HG03460 (cell line): ENCODE measurements at regions not wholly inside any gene's neighbourhood (a gene's known extent, or its start where the extent isn't known, plus 50 kb on each side); places are given as distances from the start of the nearest gene placed in this dataset.

Experiments
- ATAC-seq: cut with Tn5 transposase; IDR thresholded peaks from one replicate; pipeline ENCODE4 v1.9.1; 2021; ENCODE audit not compliant: unreplicated experiment

DNA sequence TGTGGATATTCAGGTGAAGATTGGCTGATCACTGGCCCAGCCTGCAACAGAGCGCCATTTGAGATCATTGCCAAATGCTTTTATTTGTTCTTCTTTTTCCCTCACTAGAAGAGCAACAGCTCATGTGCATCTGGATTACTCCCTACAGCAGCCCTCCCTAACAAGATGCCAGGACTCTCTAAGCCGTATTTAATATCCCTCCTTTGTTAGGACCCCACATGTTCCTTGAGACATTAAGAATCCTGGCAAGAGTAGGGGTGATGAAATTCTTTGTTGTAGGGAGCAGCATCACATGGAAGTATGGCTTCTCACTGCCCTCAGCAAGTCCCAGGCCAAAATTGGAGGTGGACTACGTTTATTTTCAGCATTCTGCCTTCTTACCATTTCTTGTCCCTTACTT is 167.8 kb downstream of the PAX1 start:
- no peak for ATAC-seq

DNA sequence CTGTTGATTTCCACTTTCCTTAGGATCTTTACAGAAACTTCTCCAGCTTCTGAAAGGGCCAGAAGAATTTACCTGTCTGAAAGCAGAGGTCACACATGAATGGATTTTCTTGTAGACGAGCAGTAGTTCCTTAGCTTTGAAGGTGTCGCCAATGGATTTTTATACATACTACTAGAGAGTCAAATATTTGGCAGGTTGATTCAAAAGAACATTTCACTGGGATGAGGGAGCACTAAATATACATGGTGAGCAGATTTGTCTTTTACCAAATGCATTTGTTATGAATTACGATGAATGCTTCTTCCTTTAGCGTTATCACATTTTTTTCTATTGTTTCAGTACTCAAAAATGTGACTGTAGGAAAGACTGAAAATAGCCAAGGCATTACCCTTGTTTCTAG is 162.3 kb downstream of the PAX1 start:
- ATAC-seq = no peak

DNA sequence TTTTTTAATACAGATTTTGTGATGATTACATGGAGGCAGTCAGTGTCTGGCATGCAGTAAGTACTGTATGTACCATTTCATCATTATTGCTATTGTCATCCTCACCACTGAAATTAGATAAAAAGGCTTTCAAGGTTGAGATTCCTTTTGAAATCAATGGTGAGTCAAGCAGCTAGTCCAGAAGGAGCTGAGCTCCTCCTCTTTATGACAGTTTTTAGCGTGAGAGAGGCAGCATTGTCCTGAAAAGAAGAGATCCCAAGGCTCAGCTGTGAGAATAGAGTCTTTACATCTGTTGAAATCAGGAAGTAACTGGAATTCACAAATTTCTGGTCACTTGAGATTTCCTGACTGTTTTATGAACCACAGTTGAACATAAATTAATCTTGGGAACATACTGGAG is 161.9 kb downstream of the PAX1 start:
- no peak for ATAC-seq

DNA sequence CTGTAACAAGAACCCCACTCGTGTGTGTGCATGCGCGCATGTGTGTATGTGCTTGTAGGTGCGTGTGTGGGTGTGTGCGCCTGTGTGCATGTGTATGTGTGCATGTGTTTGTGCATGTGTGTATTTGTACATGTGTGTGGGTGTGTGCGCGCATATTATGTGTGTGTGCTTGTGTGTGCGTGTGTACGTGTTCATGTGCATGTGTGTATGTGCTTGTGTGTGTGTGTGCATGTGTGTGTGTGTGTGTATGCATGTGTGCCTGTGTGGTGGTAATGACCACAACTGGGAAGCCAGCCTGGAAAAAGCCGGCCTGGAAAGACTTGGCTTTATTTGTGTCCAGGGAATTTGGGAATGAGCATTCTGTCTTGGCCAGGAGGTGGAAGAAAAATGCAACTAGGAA is 157.5 kb downstream of the PAX1 start:
- ATAC-seq = no peak

DNA sequence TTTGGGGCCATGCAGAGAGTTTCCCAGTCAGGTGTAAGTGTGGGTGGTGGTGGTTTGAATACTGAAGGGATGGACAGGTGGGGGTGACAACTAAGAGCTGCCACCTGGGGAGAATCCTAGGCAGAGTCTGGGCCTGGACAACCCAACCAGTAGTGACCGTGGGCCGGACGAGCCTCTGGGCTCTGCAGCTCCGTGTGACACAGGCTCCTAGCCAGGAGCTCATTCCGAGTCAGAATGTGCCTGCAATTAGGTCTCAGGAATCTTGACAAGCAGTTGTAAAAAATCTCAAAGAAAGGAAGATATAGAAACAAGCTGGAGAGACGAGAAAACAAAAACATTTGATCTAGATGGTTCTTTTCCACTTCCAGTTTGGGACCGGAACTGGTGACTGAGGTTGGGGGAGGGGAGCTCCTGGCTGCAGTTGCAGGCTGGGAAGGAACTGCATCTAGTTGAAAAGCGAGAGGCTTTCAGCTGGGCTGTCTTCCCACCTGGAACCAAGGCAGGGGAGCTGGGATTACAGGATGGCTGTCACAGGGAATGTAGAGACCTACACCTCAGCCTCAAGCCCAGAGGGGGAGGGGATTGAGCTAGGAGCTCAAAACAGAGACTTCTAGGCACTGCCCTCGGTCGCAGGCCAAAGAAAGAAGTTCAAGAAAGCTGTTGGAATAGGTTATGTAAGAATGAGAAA is 156.9 kb downstream of the PAX1 start:
- no peak for ATAC-seq

DNA sequence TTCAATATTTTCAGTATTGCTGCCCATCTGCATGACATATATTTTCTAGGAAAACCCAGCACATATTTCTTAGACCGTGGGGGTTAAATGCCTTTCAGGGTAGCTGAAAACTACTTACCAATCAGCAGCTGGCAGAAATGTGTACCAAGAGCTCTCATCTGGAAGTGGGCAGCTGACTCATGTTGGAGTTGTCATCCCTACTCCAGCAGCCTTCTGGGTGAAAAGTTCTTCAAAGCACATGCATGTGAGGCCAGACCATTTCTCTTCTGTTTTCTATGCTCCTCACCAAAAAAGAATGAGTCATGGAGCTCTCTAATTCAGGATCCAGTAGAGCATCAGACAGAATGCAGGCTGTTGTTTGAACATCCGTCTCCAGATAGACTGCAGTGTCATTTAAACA is 135.5 kb downstream of the PAX1 start:
- no peak for ATAC-seq

DNA sequence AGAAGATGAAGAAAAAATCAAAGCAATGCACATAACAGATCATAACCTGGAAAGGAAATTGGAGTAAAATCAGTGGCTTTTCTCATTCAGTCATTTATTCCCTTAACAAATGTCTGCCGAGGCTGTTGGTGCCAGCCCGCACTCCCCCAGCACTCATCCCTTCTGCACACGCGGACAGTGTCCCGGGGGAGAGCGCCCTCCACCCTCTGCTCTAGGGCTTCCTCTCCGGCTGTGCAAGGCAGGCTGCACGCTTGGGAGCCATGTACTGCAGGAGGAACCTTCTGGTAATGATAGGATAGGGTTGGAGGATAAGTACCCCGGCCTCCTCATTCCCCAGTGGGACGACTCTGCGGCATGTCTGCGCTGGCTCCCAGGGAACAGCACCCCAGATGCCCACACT is 134.5 kb downstream of the PAX1 start:
- no peak for ATAC-seq

DNA sequence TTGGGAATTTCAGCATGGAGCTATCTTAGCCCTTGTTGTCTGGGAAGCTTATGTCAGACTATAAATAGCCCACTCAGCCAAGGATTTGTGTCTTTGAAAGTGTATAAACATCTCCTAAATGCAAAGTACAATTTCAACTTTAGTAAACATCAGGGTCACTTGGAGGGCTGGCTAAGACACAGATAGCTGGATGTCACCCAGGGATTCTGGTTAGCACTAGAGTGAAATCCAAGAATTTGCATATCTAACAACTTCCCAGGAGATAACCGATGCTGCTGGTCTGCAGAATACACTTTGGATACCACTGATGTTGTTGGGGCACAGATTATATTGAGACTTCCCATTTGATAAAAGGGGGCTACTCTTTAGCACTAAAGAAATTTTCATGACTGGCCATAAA is 130.9 kb downstream of the PAX1 start:
- ATAC-seq = no peak

DNA sequence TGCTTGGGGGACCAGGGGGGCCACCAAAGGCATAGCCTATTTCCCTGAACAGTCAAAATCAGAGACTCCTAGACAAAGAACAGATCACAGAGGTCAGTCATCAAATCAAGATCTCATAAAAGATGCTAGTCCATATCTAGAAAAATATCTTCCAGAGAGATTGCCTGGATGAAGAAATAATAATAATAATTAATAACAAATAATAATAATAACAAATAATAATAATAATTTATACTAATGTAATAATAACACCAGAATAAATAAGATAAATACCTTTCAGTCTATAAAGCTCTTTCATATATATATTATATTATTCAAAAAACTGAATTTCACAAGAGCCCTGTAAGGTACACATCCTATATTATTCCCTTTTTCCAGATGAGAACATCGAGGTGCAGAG is 129.6 kb downstream of the PAX1 start:
- ATAC-seq = no peak

DNA sequence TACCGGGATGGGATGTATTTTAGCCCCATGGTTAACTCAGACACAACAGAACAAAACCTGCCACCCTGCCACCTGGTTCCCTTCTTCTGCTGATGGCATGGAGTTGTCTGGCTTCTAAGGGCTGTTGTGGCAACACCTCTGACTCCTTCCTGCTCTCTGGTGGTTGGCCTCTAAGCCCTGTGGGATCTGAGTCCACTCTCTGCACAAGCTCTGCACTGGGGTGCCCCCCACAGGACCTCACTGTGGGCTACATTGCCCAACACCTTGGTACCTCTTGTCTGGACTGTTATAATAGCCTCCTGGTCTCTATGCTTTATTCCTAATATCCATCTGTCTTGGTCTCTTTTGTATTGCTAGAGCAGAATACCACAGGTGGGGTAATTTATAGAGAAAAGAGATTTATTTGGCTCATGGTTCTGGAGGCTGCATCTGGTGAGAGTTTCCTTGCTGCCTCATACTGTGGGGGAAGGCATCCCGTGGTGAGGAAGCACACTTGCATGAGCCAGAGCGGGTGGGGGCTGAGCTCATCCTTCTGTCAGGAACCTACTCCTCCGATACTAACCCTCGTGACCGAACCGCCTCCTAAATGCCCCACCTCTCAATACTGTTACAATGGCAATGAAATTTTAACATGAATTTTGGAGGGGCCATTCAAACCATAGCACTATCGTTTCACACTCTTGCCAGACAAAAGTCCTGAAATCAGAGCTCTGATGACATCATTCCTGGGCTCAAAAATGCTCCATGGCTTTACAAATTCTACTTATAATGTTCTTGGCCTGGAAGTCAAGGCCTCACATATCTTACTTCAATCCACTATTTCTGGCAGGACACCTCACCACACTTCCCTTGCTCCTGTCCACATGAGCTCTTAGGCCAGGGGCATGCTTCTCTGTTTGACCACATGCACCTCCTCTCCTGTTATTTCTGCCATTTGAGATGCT is 127.2 kb downstream of the PAX1 start:
- ATAC-seq = no peak

DNA sequence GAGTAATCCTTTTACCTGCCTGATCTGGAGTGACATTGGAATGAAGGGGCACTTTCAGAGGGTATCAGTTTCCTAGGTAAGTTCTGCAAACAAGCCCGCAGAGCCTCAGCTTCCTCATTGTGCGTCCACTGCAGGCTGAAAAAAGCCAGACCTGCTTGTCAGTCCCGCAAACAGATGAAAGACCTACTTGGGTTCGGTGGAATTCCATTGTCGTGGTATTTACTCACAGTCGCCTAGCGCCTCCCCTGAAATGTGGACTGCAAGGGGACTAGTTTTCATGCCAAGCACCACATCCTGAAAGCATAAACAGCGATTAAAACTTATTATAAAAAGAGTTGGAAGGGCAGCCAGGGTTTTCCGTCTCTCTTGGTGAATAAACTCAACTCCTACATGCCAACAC is 121.5 kb downstream of the PAX1 start:
- no peak for ATAC-seq

DNA sequence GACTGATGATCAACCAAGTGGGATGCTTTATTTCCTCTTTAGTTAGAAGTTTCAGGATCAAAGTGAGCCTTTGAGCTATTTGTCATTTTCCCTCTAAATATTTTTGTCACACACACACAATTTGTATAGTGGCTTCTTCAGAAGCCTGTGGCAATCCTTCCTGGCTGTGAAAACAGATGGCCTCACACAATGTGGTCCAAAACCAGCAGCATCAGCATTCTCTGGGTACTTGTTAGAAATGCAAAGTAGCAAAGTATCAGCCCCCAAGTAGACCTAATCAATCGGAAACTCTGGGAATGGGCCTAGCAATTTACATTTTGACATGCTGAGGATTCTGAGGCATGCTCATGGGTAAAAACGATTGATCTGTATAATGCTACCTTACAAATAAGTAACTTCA is 115.9 kb downstream of the PAX1 start:
- no peak for ATAC-seq

DNA sequence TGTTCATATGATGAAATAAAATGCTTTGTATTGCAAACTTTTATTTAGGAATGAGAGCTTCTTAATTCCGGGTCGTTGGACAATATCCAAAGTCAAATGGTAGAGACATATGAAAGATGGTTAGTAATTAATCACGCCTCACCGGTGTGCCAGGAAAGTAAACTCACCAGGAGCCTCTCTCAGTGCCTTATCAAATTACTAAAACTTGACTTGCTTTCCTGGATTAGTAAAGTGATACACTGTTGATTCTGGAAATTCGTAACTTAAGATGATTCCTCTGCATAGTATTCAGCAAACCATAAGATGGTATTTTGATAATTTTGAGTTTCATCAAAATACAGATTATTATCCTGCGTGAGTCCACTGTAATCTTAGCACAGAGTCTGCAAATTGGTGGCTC is 115.2 kb downstream of the PAX1 start:
- ATAC-seq = no peak

DNA sequence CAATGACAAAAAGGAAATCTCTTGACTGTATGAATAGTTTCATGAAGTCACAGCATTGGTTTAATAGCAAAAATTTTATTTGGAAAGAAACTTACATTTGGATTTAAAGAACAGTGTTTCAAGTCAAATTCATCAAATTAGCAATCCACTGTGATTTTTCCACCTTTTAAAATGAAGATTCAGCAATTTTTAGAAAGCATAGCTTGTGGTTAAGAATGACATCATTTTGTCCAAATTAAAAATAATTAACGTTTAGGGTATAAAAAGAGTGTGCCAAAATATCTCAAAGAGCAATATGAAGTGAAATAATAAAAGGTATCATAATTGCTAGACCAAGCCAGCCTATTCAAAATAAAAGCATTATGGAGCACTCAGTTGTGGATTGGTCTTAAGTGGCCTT is 114.6 kb downstream of the PAX1 start:
- no peak for ATAC-seq

DNA sequence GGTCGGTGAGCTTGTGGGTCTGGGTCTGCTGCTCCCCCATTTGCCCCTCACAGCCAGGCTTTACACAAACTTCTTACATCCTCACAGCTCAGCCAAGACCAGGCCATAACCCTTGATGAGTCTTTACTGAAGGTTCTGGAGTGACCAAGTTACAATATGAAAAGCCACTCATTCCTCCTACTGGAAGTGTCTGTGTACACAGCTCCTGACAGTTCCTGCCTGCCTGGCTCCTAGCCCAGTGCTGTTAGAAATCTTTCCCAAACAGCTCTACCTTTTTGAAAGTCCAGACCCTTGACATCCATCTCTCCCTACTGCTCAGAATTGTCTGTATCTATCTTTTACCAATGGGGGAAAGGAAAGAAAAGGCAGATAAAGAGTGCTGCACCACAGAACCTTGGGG is 106.9 kb downstream of the PAX1 start:
- no peak for ATAC-seq

DNA sequence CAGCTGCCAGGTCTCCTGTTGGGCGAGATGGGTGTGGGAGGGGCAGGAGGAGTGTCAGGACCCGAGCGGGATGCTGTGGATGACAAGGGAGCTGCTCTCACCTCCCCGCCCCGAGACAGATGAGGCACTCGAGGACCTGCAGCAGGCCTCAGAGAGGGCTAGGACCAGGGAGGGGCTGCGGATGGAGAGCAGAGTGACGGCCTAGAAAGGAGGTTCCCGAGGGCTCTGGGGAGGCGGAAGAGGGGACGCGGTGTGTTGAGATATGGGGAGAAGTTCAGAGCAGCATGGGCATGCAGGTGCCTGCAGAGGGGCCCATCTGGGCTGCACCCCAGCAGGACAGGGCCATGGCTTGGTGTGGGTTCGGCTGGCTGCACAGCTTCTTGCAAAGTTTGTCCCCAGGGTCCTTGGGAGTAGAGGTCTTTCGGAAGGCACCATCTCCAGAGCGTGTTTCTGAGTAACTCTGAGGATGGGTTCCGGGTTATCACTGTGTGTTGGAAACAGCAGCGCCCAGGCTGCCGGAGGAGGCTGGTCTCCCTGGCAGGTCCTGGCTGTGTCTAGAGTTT is 104.6 kb downstream of the PAX1 start:
- ATAC-seq = no peak

DNA sequence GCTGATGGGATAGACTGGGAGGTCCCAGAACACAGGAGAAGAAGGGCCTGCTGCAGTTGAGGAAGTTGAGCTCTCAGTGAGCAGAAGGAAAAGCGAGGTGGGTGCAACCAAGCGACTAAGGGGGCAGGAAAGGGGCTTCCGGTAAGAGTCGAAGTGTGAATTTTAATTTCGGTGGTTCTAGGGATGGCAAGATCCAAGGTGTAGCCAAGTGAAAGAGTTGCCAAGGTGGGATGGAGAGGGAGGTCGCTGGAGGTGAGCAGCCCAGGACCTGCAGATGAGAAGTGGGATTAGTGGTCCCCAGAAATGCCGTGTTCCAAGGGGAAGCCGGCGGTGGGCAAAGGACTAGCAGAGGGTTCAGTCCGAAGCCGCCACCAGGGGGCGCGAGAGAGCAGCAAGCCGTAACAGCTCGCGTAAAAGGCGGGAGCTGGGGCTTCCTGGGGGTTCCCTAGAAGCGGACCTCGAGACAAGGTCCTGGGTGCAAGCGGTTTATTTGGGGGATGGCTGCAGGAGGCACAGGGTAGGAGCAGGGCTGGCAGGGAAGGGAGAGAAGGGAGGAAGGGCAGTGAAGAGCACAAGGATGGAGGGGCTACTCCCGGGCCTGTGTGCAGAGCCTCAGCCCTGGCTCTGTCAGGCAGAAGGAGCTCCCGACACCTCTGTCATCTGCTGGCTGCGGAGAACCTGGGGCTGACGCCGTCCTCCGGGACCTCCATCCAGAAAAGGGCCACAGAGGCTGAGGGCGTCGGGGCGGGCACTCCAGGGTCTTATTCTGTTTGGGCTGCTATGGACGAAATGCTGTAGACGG is 103.6 kb downstream of the PAX1 start:
- ATAC-seq = no peak

DNA sequence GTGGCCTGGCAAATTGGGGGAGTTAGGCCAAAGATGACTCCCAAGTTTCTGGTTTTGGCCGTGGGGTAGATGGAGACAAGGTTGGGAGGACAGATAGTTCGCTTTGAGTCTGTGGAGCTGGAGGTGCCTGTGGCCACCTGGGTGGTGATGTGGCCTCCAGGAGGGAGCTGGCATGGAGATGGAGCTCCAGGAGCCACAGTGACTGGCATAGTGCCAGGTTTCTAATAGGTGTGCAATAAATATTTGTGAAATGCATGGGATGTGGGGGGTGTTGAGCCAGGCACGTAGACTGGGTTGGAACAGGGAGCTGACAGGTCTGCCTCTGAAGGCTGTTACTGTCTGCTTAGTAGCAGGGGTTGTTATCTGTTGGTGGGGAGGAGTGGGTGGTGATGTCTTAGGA is 102.7 kb downstream of the PAX1 start:
- ATAC-seq = no peak

DNA sequence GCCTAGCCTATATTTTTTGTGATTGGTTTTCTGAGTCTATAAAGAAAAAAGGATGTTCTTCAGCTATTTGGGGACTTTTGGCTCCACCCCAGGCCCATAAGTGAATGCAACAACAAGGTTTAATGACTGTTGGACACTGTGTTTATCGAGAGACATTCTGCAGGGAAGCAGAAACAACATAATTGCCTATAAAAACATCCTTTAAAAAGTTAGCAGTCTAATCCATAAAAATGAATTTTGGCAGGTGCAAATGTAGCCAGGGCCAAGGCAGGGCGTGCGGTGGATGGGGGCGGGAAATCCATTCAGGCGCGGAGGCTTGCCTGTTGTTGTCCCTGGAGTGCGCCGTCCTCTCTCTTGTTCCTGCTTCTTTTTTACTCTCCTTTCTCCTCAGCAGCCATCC is 99.3 kb downstream of the PAX1 start:
- no peak for ATAC-seq

DNA sequence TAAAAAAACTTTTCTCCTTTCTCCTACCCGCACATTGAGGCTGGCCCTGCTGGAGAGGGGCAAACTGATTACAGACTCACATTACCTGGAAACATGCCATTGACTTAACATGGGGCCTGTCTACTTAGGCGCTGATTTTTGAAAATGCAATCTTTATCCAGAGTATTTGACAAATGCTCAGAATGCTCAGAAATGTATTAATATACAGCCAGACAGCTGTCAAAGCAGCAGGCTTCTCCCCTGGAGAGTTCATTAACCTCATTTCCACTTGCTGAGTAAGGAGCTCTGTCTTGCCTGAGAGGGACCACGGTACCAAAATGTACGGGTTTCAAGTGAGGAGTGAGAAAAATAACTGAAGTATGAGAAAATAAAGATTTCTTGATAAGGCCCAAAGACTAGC is 95.7 kb downstream of the PAX1 start:
- ATAC-seq = no peak

DNA sequence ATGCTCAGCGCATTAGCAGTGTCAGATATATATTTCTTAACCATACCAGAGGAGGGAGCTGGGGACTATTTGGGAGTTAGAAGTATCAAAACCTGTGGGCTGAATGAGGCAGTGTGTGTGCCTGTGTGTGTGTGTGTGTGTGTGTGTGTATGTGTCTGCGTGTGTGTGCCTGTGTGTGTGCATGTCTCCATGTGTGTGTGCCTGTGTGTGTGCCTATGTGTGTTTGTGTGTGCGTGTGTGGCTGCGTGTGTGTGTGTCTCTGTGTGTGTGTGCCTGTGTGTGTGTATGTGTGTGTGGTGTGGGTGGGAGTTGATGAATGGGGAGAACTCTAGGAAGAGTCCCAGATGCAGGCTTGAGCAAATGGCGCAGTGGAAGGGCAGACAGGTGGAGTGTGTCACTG is 92.9 kb downstream of the PAX1 start:
- ATAC-seq = no peak
